IMR-90 (cell line): ENCODE measurements at regions not wholly inside any gene's neighbourhood (a gene's known extent, or its start where the extent isn't known, plus 50 kb on each side); places are given as distances from the start of the nearest gene placed in this dataset.

ENCODE experiments used
- ATAC-seq: fragments of 200-7000 bp; cut with Tn5 transposase; 2 replicates; pipeline ENCODE4 v1.9.1; 2020; ENCODE audit warnings: low read depth, mild to moderate bottlenecking, moderate library complexity
- BruUV-seq: library from RNA; stranded (reverse); fragments of 400-500 nt; replicated peaks from 2 replicates; lab custom pipeline; 2021; lab: Mats Ljungman, UMichigan
- CTCF ChIA-PET: fragments of 300-600 bp; formaldehyde crosslinking; extraction: SDS; loops from one replicate; lab custom pipeline; 2021; ENCODE audit warnings: antibody characterized with exemption; lab: Yijun Ruan, JAX
- POLR2A ChIA-PET: fragments of 300-600 bp; sonication (Branson Sonifier 250); formaldehyde crosslinking; loops from one replicate; lab custom pipeline; 2022; ENCODE audit warnings: antibody characterized with exemption; ENCODE audit not compliant: unreplicated experiment; lab: Charles Lee
- DNase-seq: peaks from one replicate; pipeline ENCODE4 v3.0.0; 2013
- H2AFZ ChIP-seq: replicated peaks from 2 replicates; pipeline ENCODE3; 2013; ENCODE audit warnings: low read length, mild to moderate bottlenecking; ENCODE audit not compliant: poor library complexity
- H2AK5ac ChIP-seq: 2 replicates; pipeline ENCODE4 v1.6.1; 2013; ENCODE audit warnings: low read depth, low read length, inconsistent platforms
- H2AK9ac ChIP-seq: replicated peaks from 2 replicates; pipeline ENCODE3; 2013; ENCODE audit warnings: mild to moderate bottlenecking, low read depth, low read length, moderate library complexity; ENCODE audit not compliant: poor library complexity
- H2BK120ac ChIP-seq: 2 replicates; pipeline ENCODE4 v1.6.1; 2013; ENCODE audit warnings: low read depth, low read length, inconsistent platforms
- H2BK15ac ChIP-seq: 3 replicates; pipeline ENCODE4 v1.6.1; 2013; ENCODE audit warnings: low read depth, low read length, inconsistent platforms
- H2BK20ac ChIP-seq: 2 replicates; pipeline ENCODE4 v1.6.1; 2013; ENCODE audit warnings: low read depth, mild to moderate bottlenecking, inconsistent platforms, low read length, moderate library complexity
- H2BK5ac ChIP-seq: 2 replicates; pipeline ENCODE4 v1.6.1; 2013; ENCODE audit warnings: mild to moderate bottlenecking, low read depth, low read length, inconsistent platforms; ENCODE audit not compliant: poor library complexity, severe bottlenecking
- H3K14ac ChIP-seq: replicated peaks from 2 replicates; pipeline ENCODE4 v1.6.1; 2013; ENCODE audit warnings: low read depth, low read length, inconsistent platforms
- H3K18ac ChIP-seq: 2 replicates; pipeline ENCODE4 v1.6.1; 2013; ENCODE audit warnings: low read depth, low read length, control low read depth
- H3K23ac ChIP-seq: 2 replicates; pipeline ENCODE4 v1.6.1; 2013; ENCODE audit warnings: low read depth, low read length, inconsistent platforms
- H3K27ac ChIP-seq: 2 replicates; pipeline ENCODE4 v1.5.1; 2013; ENCODE audit warnings: mild to moderate bottlenecking, control low read depth, low read length; ENCODE audit not compliant: insufficient read depth
- H3K27me3 ChIP-seq: 2 replicates; pipeline ENCODE4 v1.6.1; 2013; ENCODE audit warnings: low read length; ENCODE audit not compliant: control insufficient read depth, insufficient read depth
- H3K36me3 ChIP-seq: 2 replicates; pipeline ENCODE4 v1.6.1; 2013; ENCODE audit warnings: low read length, mixed read lengths; ENCODE audit not compliant: control insufficient read depth, insufficient read depth
- H3K4ac ChIP-seq: 2 replicates; pipeline ENCODE4 v1.6.1; 2013; ENCODE audit warnings: low read depth, low read length, inconsistent platforms
- H3K4me1 ChIP-seq: 2 replicates; pipeline ENCODE4 v1.6.1; 2013; ENCODE audit warnings: low read length, mixed read lengths; ENCODE audit not compliant: control insufficient read depth, insufficient read depth
- H3K4me2 ChIP-seq: 2 replicates; pipeline ENCODE4 v1.6.1; 2013; ENCODE audit warnings: low read depth, mild to moderate bottlenecking, control low read depth, low read length, moderate library complexity
- H3K4me3 ChIP-seq: 2 replicates; pipeline ENCODE4 v1.5.1; 2013; ENCODE audit warnings: low read depth, mild to moderate bottlenecking, control low read depth, low read length, moderate library complexity; ENCODE audit not compliant: insufficient read depth
- H3K56ac ChIP-seq: 2 replicates; pipeline ENCODE4 v1.6.1; 2013; ENCODE audit warnings: low read length, inconsistent platforms; ENCODE audit not compliant: insufficient read depth; ENCODE audit errors: extremely low read depth
- H3K79me1 ChIP-seq, 2 experiments: 2 replicates each; pipeline ENCODE4 v1.6.1; 2013; ENCODE audit warnings: low read length in 2 of 2, inconsistent platforms in 1 of 2, low read depth in 1 of 2
- H3K9ac ChIP-seq: 2 replicates; pipeline ENCODE4 v1.6.1; 2013; ENCODE audit warnings: low read depth, low read length, control low read depth
- H3K9me1 ChIP-seq: 2 replicates; pipeline ENCODE4 v1.6.1; 2013; ENCODE audit warnings: low read length, inconsistent platforms; ENCODE audit not compliant: insufficient read depth
- H3K9me3 ChIP-seq: 2 replicates; pipeline ENCODE4 v1.6.1; 2013; ENCODE audit warnings: low read length; ENCODE audit not compliant: control insufficient read depth, insufficient read depth
- H4K20me1 ChIP-seq: 2 replicates; pipeline ENCODE4 v1.6.1; 2013; ENCODE audit warnings: low read length, inconsistent platforms; ENCODE audit not compliant: insufficient read depth
- H4K5ac ChIP-seq: 2 replicates; pipeline ENCODE4 v1.6.1; 2013; ENCODE audit warnings: mild to moderate bottlenecking, low read depth, low read length, control low read depth
- H4K8ac ChIP-seq, 2 experiments: 2 replicates each; pipeline ENCODE4 v1.6.1; 2013; ENCODE audit warnings: low read depth in 2 of 2, low read length in 2 of 2, control low read depth in 1 of 2, inconsistent platforms in 1 of 2
- H4K91ac ChIP-seq: 2 replicates; pipeline ENCODE4 v1.6.1; 2013; ENCODE audit warnings: low read depth, low read length, inconsistent platforms; ENCODE audit not compliant: insufficient read depth
- BHLHE40 ChIP-seq: fragments of 150-350 bp; IDR thresholded peaks from 2 replicates; pipeline ENCODE4 v1.6.1; 2016; ENCODE audit warnings: mild to moderate bottlenecking, low read depth, low read length
- CEBPB ChIP-seq: IDR thresholded peaks from 2 replicates; pipeline ENCODE4 v1.6.1; 2012; ENCODE audit warnings: low read depth, low read length, improper control_type of control experiment
- POLR2A ChIP-seq: IDR thresholded peaks from 2 replicates; pipeline ENCODE4 v1.6.1; 2012; ENCODE audit warnings: mild to moderate bottlenecking, low read depth, low read length
- RAD21 ChIP-seq: IDR thresholded peaks from 2 replicates; pipeline ENCODE4 v1.6.1; 2012; ENCODE audit warnings: low read length, improper control_type of control experiment
- WGBS, 2 experiments: methylation state at CpG; one replicate each; pipeline versions ENCODE4 v1.1.5 to v1.1.7; 2013; ENCODE audit warnings: missing lambda C conversion rate in 2 of 2; ENCODE audit not compliant: insufficient read length in 1 of 2; ENCODE audit errors: extremely low coverage in 2 of 2; 5-methylcytosine and 5-hydroxymethylcytosine counted together
- dilution Hi-C: fragments of 300-500 bp; cut with HindIII; formaldehyde crosslinking; loops from one replicate; pipeline ENCODE4 v1.14.3; 2018; ENCODE audit warnings: low sequenced_read_pairs; ENCODE audit not compliant: unreplicated experiment
- in situ Hi-C: fragments of 300-500 bp; cut with MboI; formaldehyde crosslinking; loops from 3 replicates; pipeline ENCODE4 v1.14.3; 2019; ENCODE audit warnings: low sequenced_read_pairs, inconsistent platforms, mixed read lengths
- intact Hi-C: fragments of 100-400 bp; cut with micrococcal nuclease; formaldehyde crosslinking; loops from 2 replicates; pipeline ENCODE4 v1.10.0; 2022
- TF ChIP-seq, protein P1 (sequence below): fragments of 150-350 bp; IDR thresholded peaks from 2 replicates; pipeline ENCODE4 v1.6.1; 2017; ENCODE audit warnings: mild to moderate bottlenecking, antibody characterized with exemption, low read length, low read depth

DNA sequence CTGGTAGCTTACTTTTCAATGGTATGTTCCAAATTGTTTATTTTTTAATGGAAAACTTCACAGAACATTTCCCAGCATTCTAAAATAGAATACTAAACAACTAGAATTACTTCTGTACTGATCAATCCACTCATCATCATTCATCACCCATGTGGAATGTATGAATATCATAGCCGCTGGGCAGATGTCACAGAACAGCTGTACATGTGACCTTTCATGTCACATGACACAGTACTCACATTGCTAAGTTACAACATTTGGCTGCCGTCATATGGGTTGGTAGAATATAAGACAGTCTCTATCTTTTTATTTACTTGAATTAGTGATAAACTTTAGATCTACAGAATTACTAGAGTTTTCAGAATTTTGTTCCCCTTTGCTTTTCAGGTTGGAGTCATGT, 387.6 kb downstream of the ZEB2 start:
- Histone ChIP-seq H3K4me2 (no peak overlapping the region), H2BK20ac (peak overlapping the region; percentile 63; the same call in 1 of the 2 replicates), H3K23ac (no peak overlapping the region), H4K91ac (no peak overlapping the region), H3K18ac (no peak overlapping the region), H4K20me1 (no peaks in the 10 kb centered on the region), H2AK5ac (no peak overlapping the region), H4K5ac (peak overlapping the region; percentile 68; the same call in 1 of the 2 replicates), H3K4me3 (no peak overlapping the region), H2BK15ac (no peak overlapping the region), H2BK5ac (peak overlapping the region; percentile 2), H3K56ac (no peak overlapping the region), H3K9me1 (no peaks in the 10 kb centered on the region; the same call in 1 of the 2 replicates), H3K79me1 (no peaks in the 10 kb centered on the region), H3K4ac (no peak overlapping the region), H3K9ac (no peak overlapping the region), H2AK9ac (no peak overlapping the region), H3K9me3 (no peaks in the 10 kb centered on the region), H3K27me3 (no peaks in the 10 kb centered on the region), H2BK120ac (peak overlapping the region; percentile 58; the same call in 1 of the 2 replicates), H3K27ac (no peak overlapping the region), H2AFZ (no peak overlapping the region), H3K36me3 (no peaks in the 10 kb centered on the region), H3K4me1 (peaks cover 2% of the 10 kb centered on the region), H3K14ac (no peak overlapping the region), H4K8ac (no peak overlapping the region)
- no CpG with 5 or more reads among the region's 2 CpGs for WGBS, 2 experiments
- dilution Hi-C loops (no loop called here), in situ Hi-C loops (no loop called here), intact Hi-C loops (no loop called here)
- peak; percentile 93 for DNase-seq
- no TSS peak for BruUV-seq
- POLR2A ChIA-PET, result no interaction called here
- ATAC-seq, result peak; percentile 70
- TF ChIP-seq BHLHE40 (peak; percentile 28; the same call in 1 of the 2 replicates), POLR2A (no peak), CEBPB (peak; percentile 50; the same call in 1 of the 2 replicates), RAD21 (no peak)
- TF ChIP-seq, protein P1, sequence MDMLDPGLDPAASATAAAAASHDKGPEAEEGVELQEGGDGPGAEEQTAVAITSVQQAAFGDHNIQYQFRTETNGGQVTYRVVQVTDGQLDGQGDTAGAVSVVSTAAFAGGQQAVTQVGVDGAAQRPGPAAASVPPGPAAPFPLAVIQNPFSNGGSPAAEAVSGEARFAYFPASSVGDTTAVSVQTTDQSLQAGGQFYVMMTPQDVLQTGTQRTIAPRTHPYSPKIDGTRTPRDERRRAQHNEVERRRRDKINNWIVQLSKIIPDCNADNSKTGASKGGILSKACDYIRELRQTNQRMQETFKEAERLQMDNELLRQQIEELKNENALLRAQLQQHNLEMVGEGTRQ, result peak; percentile 97
- CTCF ChIA-PET, result no interaction called here
